Endothelial cell of umbilical vein (primary cell): ENCODE measurements at regions not wholly inside any gene's neighbourhood (a gene's known extent, or its start where the extent isn't known, plus 50 kb on each side); places are given as distances from the start of the nearest gene placed in this dataset.

Experiments used
- CTCF ChIP-seq, 2 donors: IDR thresholded peaks; 1 replicate in 1 of 2; 2 replicates in 1 of 2; pipeline ENCODE4 v1.5.1; 2011; ENCODE audit warnings: low read length in 2 of 2, mild to moderate bottlenecking in 2 of 2, moderate library complexity in 2 of 2, control low read depth in 1 of 2, inconsistent platforms in 1 of 2, low read depth in 1 of 2; ENCODE audit not compliant: insufficient read depth in 1 of 2; ENCODE audit errors: extremely low read depth in 1 of 2
- POLR2A ChIP-seq: IDR thresholded peaks from 2 replicates; pipeline ENCODE4 v1.6.1; 2012; ENCODE audit warnings: low read depth, mild to moderate bottlenecking, control low read depth, low read length

DNA sequence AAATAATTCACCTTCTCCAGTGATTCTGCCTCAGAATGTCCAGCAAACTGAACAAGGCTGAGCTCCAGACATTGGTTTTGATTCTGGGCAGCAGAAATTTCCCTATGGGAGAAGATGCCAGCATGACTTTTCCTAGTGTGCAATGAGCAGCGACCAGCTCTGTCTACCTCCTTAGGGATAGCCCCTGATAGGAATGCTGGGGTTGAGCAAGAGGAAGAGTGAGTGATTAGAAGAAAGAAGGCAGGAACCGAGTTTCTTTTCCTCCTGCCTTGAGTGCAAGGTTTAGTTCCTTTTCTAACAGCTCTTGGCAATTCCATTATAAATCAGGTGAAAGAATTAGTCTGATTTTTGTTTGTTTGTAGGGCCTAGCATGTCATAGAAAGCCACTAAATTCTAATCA lies 379.0 kb downstream of the DAD1 start:
- no peak for TF ChIP-seq POLR2A
- no peak for TF ChIP-seq CTCF (IDR thresholded peaks at IDR 0.05; ENCODE audit: extremely low read depth in 1 of 2, insufficient read depth in 1 of 2, low read depth in 1 of 2, low read length in 2 of 2)
